Stimulated activated CD8-positive, alpha-beta memory T cell treated with anti-CD3 and anti-CD28 coated beads, Interleukin-4, amount 100 ng/mL, for 1 hour (primary cell): ENCODE measurements at regions not wholly inside any gene's neighbourhood (a gene's known extent, or its start where the extent isn't known, plus 50 kb on each side); places are given as distances from the start of the nearest gene placed in this dataset.

ENCODE experiments used
- DNase-seq, 2 donors: peaks; one replicate each; pipeline ENCODE4 v3.0.0-alpha.2; 2020; ENCODE audit warnings: low read depth in 2 of 2, low spot score in 1 of 2

- DNase-seq = no peak
Observed at GRCh38 chr1:25105836-25106235, 126.5 kb downstream of the SYF2 start.

- DNase-seq = no peak
Observed at GRCh38 chr1:25104932-25105561, 127.3 kb downstream of the SYF2 start.

- no peak for DNase-seq
Observed at GRCh38 chr1:25103164-25103795, 129.0 kb downstream of the SYF2 start.

- no peak for DNase-seq
Observed at GRCh38 chr1:25100151-25100833, 132.0 kb downstream of the SYF2 start.

GRCh38 chr1:25099343-25099951 lies 132.9 kb downstream of the SYF2 start:
- DNase-seq = peak in 1 of 2 donors; percentile 11

GRCh38 chr1:25098717-25099116 lies 133.6 kb downstream of the SYF2 start:
- DNase-seq = no peak

- DNase-seq = no peak
Observed at GRCh38 chr1:25096307-25097150, 135.8 kb downstream of the SYF2 start.

- no peak for DNase-seq
Observed at GRCh38 chr1:25095635-25096200, 136.6 kb downstream of the SYF2 start.

- DNase-seq = no peak
Observed at GRCh38 chr1:25094995-25095394, 137.3 kb downstream of the SYF2 start.

- no peak for DNase-seq
Observed at GRCh38 chr1:25094229-25094628, 138.1 kb downstream of the SYF2 start.

- DNase-seq = no peak
Observed at GRCh38 chr1:25091658-25092057, 140.6 kb downstream of the SYF2 start.

GRCh38 chr1:25090707-25091422 lies 141.4 kb downstream of the SYF2 start:
- DNase-seq = no peak

- DNase-seq = no peak
Observed at GRCh38 chr1:25089772-25090171, 142.5 kb downstream of the SYF2 start.

GRCh38 chr1:25088946-25089345 lies 143.4 kb downstream of the SYF2 start:
- DNase-seq = no peak

GRCh38 chr1:25088180-25088701 lies 144.1 kb downstream of the SYF2 start:
- DNase-seq = no peak

GRCh38 chr1:25086518-25087079 lies 145.7 kb downstream of the SYF2 start:
- DNase-seq = no peak

- no peak for DNase-seq
Observed at GRCh38 chr1:25084407-25084806, 147.9 kb downstream of the SYF2 start.

- no peak for DNase-seq
Observed at GRCh38 chr1:25083481-25084345, 148.6 kb downstream of the SYF2 start.

GRCh38 chr1:25082995-25083394 lies 149.3 kb downstream of the SYF2 start:
- no peak for DNase-seq
